NCI-H146 (cell line): ENCODE measurements at regions not wholly inside any gene's neighbourhood (a gene's known extent, or its start where the extent isn't known, plus 50 kb on each side); places are given as distances from the start of the nearest gene placed in this dataset.
"Not testable (repeated sequence)": the region's sequence is repeated elsewhere in the genome, so short reads cannot be mapped to it uniquely, and the experiment has no call there.

Experiments
- DNase-seq: peaks from one replicate; lab custom pipeline; 2025; lab: John Stamatoyannopoulos, UW

- not testable (repeated sequence) for DNase-seq
These were observed 734.9 kb downstream of the TENT5A start for GRCh38 chr6:81017586-81017985.

GRCh38 chr6:81003894-81004293 lies 748.6 kb downstream of the TENT5A start:
- no peak for DNase-seq

- DNase-seq = no peak
These were observed 749.3 kb downstream of the TENT5A start for GRCh38 chr6:81003156-81003555.

- no peak for DNase-seq
These were observed 750.4 kb downstream of the TENT5A start for GRCh38 chr6:81002126-81002525.

DNA sequence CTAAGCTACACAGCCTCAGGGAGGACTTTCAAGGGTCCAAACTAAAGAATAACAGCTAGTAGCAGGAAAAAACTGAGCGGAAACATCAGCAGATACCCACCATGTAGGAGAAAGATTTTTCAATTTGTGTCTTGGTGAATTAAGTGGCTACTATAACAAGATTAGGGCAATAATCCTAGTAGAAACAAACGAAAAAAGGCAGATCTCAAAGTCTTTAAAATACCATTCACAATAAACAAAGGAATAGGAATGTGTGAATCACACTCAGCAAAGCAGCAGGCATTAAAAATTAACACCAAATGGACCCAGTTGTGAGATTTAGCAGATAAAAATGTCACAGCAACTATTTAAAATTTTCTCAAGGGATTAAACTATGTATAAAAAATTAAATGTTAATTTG lies 761.2 kb downstream of the TENT5A start:
- DNase-seq = no peak

GRCh38 chr6:80988892-80989291 lies 763.6 kb downstream of the TENT5A start:
- no peak for DNase-seq

DNA sequence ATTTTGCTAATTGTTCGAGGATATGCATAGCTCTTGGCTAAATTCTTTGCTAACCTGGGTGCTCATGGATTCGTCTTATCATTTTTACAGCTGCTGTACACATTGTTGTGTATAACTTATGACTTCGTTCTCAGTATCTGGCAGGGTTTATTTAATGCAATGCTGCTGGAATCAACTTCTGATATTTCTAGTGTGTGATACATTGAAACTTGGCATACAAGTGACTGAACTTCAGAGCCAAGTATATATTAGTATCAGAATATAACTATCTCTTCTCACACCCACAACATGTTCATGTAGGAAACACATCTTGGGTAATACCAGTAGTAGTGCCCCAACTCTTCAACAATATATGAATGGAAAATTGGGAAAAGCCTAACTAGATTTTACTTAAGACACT lies 764.2 kb downstream of the TENT5A start:
- DNase-seq = no peak

GRCh38 chr6:80981226-80981625 lies 771.3 kb downstream of the TENT5A start:
- not testable (repeated sequence) for DNase-seq

DNA sequence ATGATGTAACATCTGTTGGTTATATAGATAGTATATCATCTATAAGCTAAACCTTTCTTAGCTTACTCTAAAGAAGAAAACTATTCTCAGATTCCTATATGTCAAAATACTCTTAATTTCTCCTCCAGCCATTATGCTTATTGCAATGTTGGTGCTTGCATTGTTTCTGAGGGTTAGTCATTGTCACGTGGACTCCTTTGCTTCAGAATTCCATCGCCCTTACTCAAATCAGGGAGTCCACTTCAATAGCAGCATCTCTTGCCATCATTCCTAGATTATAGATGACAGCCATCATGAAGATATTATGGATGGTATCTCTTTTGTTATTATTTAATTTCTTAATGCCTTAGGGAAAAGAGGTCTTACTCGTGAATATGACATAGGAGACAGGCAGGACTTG lies 776.1 kb downstream of the TENT5A start:
- no peak for DNase-seq

- DNase-seq = no peak
These were observed 777.9 kb downstream of the TENT5A start for GRCh38 chr6:80974579-80974978.

DNA sequence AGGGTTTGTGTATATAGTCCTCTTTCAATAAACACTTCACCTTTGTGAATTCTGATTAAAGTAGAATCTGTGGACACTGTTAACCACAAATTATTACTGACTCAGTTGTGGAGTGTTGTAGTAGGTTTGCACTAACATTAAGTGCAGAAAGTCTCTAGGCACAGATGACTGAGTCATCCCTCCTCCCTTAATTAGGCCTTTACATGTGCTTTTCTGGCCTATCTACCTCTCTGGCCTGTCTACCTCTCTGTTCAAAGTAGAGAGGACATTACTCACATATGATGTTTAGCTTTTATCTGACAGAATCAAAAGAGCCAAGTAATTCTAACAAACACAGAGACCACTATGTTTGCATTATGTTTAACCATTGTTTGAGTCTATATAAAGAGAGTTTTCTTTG lies 783.0 kb downstream of the TENT5A start:
- DNase-seq = no peak

- no peak for DNase-seq
These were observed 784.9 kb downstream of the TENT5A start for GRCh38 chr6:80967609-80968008.

DNA sequence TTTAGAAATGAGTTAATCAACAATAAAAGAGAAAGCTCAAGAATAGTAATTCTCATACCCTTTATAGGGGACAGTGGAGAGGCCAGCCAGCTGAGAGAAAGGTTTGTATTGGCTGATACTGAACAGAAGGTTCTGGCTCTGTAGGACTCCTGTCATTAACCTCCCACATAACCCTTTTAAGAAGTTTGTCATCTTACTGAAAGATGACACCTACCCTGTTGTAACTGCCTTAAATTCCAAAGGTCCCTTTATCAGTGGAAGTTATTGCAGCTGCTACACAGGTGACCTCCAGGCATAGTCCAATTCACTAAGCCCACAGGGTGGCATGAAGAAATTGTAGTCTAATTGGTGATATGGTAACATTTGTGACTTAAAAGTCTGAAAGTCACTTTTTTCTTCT lies 790.1 kb downstream of the TENT5A start:
- DNase-seq = no peak

DNA sequence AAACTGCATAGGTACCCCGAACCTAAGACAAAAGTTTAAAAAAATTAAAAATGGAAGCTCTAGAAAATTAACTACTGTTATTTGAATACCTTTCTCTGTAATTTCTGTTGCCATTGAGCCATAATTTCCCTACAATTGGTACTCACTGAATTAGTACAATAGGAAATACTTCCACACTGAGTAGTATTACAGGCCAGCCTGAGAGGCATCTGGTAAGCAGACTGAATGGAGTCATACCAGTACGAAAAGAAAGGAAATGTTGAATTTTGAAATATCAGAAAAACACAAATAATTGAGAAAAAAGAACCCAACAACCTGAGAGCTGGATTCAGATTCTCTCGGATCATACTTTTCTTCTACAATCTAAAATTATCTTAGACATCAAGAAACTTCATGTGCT lies 791.3 kb downstream of the TENT5A start:
- no peak for DNase-seq

GRCh38 chr6:80959034-80959433 lies 793.4 kb downstream of the TENT5A start:
- no peak for DNase-seq

GRCh38 chr6:80956898-80957297 lies 795.6 kb downstream of the TENT5A start:
- DNase-seq = no peak

DNA sequence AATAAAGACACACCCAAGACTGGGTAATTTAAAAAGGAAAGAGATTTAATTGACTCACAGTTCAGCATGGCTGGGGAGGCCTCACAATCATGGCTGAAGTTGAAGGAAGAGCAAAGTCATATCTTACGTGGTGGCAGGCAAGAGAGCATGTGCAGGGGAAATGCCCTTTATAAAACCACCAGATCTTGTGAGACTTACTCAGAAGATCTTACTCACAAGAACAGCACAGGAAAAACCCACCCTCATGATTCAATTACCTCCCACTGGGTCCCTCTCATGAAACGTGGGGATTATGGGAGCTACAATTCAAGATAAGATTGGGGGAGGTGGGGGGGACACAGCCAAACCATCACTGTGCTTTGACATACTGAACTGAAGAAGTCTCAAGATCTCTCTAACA lies 800.0 kb downstream of the TENT5A start:
- DNase-seq = not testable (repeated sequence)

DNA sequence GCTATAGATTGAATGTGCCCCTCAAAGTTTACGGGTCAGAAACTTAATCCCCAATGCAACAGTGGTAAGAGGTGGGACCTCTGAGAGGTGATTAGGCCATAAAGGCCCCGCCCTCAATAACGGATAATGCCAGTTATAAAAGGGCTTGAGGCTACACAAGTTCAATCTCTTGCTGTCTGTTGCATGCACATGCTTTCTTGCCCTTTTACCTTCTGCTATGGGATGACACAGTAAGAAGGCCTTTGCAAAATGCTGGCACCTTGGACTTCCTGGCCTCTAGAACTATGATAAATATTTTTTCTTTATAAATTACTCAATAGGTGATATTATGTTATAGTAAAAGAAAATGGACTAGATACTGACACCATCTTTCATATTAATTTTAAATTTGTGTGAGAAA lies 806.1 kb downstream of the TENT5A start:
- DNase-seq = no peak

- DNase-seq = no peak
These were observed 809.6 kb downstream of the TENT5A start for GRCh38 chr6:80942911-80943310.

DNA sequence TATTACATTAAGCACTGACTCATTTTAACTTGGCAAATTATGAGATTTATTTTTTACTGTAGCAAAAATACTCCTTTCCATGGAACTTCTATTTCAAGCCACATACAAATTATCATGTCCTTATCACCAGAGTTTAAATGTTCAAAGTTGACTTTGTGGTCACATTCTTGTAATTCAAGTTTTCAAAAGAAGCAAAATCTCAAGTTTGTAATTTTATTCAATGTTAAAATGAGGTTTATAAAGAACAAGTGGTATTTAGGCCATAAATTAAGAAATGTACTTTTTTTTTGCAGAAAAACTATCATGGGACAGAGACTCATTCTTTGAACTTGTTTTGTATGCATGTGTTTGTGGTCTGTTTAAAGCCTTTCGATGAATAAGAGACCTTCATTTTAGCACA lies 811.5 kb downstream of the TENT5A start:
- no peak for DNase-seq

- DNase-seq = no peak
These were observed 811.9 kb downstream of the TENT5A start for GRCh38 chr6:80940571-80940970.

DNA sequence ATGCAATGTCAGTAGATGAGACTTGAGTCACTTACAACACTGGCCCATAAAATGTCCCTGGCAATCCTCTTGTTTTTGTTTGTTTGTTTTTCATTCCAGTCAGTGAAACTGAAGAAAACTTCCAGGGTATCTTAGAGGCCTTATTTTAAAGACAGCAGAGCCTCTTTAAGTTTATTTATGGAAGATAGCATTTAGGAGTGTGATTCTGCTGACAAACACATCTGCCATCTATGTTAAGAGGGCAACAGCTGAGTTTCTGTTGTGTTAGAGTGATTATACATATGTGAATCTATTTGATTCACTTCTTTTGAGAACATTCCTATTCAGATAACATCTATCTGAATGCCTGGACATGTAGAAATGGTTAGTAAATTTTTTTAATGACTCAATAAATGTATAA lies 812.6 kb downstream of the TENT5A start:
- no peak for DNase-seq

GRCh38 chr6:80939480-80939879 lies 813.0 kb downstream of the TENT5A start:
- DNase-seq = no peak

- DNase-seq = no peak
These were observed 814.4 kb downstream of the TENT5A start for GRCh38 chr6:80938131-80938530.

- no peak for DNase-seq
These were observed 820.1 kb downstream of the TENT5A start for GRCh38 chr6:80932359-80932758.
